Retina (tissue), 1 donor: ENCODE measurements at regions not wholly inside any gene's neighbourhood (a gene's known extent, or its start where the extent isn't known, plus 50 kb on each side); places are given as distances from the start of the nearest gene placed in this dataset.
"Not testable (repeated sequence)": the region's sequence is repeated elsewhere in the genome, so short reads cannot be mapped to it uniquely, and the experiment has no call there.

Experiments used
- DNase-seq: peaks from one replicate; pipeline ENCODE4 v3.0.0-alpha.2; 2016

GRCh38 chr1:43108080-43108479, 64.0 kb downstream of the EBNA1BP2 start:
- no peak for DNase-seq

- DNase-seq: no peak
These were observed 64.4 kb downstream of the EBNA1BP2 start for GRCh38 chr1:43107664-43108063.

GRCh38 chr1:43104027-43104763, 67.9 kb downstream of the EBNA1BP2 start:
- no peak for DNase-seq

- no peak for DNase-seq
These were observed 71.0 kb downstream of the EBNA1BP2 start for GRCh38 chr1:43101061-43101460.

GRCh38 chr1:43098200-43098599, 73.9 kb downstream of the EBNA1BP2 start:
- no peak for DNase-seq

GRCh38 chr1:43096528-43096927, 75.6 kb downstream of the EBNA1BP2 start:
- DNase-seq: not testable (repeated sequence)

GRCh38 chr1:43090812-43091211, 81.3 kb downstream of the EBNA1BP2 start:
- not testable (repeated sequence) for DNase-seq

- DNase-seq: not testable (repeated sequence)
These were observed 81.9 kb downstream of the EBNA1BP2 start for GRCh38 chr1:43090157-43090556.

- no peak for DNase-seq
These were observed 88.7 kb downstream of the EBNA1BP2 start for GRCh38 chr1:43083375-43083891.

GRCh38 chr1:43082740-43083139, 89.3 kb downstream of the EBNA1BP2 start:
- DNase-seq: no peak

- DNase-seq: no peak
These were observed 94.8 kb downstream of the EBNA1BP2 start for GRCh38 chr1:43077273-43077672.

- no peak for DNase-seq
These were observed 97.4 kb downstream of the EBNA1BP2 start for GRCh38 chr1:43074709-43075108.

GRCh38 chr1:43074244-43074643, 97.8 kb downstream of the EBNA1BP2 start:
- DNase-seq: no peak

- DNase-seq: peak; percentile 70
These were observed 98.4 kb downstream of the EBNA1BP2 start for GRCh38 chr1:43073490-43074230.

- DNase-seq: no peak
These were observed 99.8 kb downstream of the EBNA1BP2 start for GRCh38 chr1:43072314-43072713.

GRCh38 chr1:43071241-43071640, 100.8 kb downstream of the EBNA1BP2 start:
- no peak for DNase-seq

GRCh38 chr1:43069461-43070050, 102.5 kb downstream of the EBNA1BP2 start:
- peak; percentile 84 for DNase-seq

GRCh38 chr1:43068911-43069310, 103.2 kb downstream of the EBNA1BP2 start:
- DNase-seq: peak; percentile 73

- DNase-seq: peak; percentile 78
These were observed 103.9 kb downstream of the EBNA1BP2 start for GRCh38 chr1:43067977-43068751.

- DNase-seq: no peak
These were observed 104.8 kb downstream of the EBNA1BP2 start for GRCh38 chr1:43067233-43067745.

- DNase-seq: peak; percentile 45
These were observed 105.5 kb downstream of the EBNA1BP2 start for GRCh38 chr1:43066578-43066977.

GRCh38 chr1:43065616-43066399, 106.3 kb downstream of the EBNA1BP2 start:
- DNase-seq: no peak
